Cardiac muscle cell (in vitro differentiated cells and primary cell): ENCODE measurements at regions not wholly inside any gene's neighbourhood (a gene's known extent, or its start where the extent isn't known, plus 50 kb on each side); places are given as distances from the start of the nearest gene placed in this dataset.

ENCODE experiments used
- DNase-seq, 2 donors: peaks; one replicate each; pipeline versions ENCODE4 v3.0.0 to v3.0.0-alpha.2; 2010 to 2017; ENCODE audit warnings: low read depth in 1 of 2, low spot score in 1 of 2
- H3K27ac ChIP-seq: fragments of 200-600 bp; sonication (generic); 2 replicates; pipeline ENCODE4 v1.5.1; 2016
- H3K27me3 ChIP-seq: fragments of 200-600 bp; sonication (generic); 2 replicates; pipeline ENCODE4 v1.6.0; 2016; ENCODE audit warnings: control low read depth
- H3K36me3 ChIP-seq: fragments of 200-600 bp; sonication (generic); 2 replicates; pipeline ENCODE4 v1.5.1; 2016; ENCODE audit warnings: control low read depth
- H3K4me1 ChIP-seq: fragments of 200-600 bp; sonication (generic); 2 replicates; pipeline ENCODE4 v1.8.1; 2017; ENCODE audit warnings: low read depth, mild to moderate bottlenecking, mixed run types
- H3K4me3 ChIP-seq: fragments of 200-600 bp; sonication (generic); 2 replicates; pipeline ENCODE4 v1.5.1; 2016; ENCODE audit warnings: mild to moderate bottlenecking
- H3K9me3 ChIP-seq: fragments of 200-600 bp; sonication (generic); 2 replicates; pipeline ENCODE4 v1.5.1; 2017; ENCODE audit warnings: low read depth, mild to moderate bottlenecking, control low read depth
- CTCF ChIP-seq: IDR thresholded peaks from 2 replicates; pipeline ENCODE4 v1.5.1; 2012; ENCODE audit warnings: low read depth, mild to moderate bottlenecking, low read length

GRCh38 chr9:28190981-28191380, 617.7 kb upstream of the C9orf72 start:
- Histone ChIP-seq H3K4me1 (no peaks in the 10 kb centered on the region), H3K27ac (no peak overlapping the region), H3K9me3 (no peaks in the 10 kb centered on the region), H3K27me3 (no peaks in the 10 kb centered on the region), H3K36me3 (no peaks in the 10 kb centered on the region), H3K4me3 (no peak overlapping the region)
- no peak for TF ChIP-seq CTCF
- DNase-seq, result no peak

- no peak overlapping the region for H3K27ac ChIP-seq
- H3K4me3 ChIP-seq, result no peak overlapping the region
- no peak for TF ChIP-seq CTCF
- no peaks in the 10 kb centered on the region for H3K27me3 ChIP-seq
- H3K36me3 ChIP-seq, result no peaks in the 10 kb centered on the region
- no peak for DNase-seq
- no peaks in the 10 kb centered on the region for H3K9me3 ChIP-seq
- H3K4me1 ChIP-seq, result peaks cover 4% of the 10 kb centered on the region
Measured at GRCh38 chr9:28197653-28198052, 624.4 kb upstream of the C9orf72 start.

- Histone ChIP-seq H3K27ac (no peak overlapping the region), H3K36me3 (no peaks in the 10 kb centered on the region), H3K27me3 (no peaks in the 10 kb centered on the region), H3K9me3 (no peaks in the 10 kb centered on the region), H3K4me1 (peaks cover 4% of the 10 kb centered on the region), H3K4me3 (no peak overlapping the region)
- DNase-seq, result no peak
- TF ChIP-seq CTCF, result no peak
Measured at GRCh38 chr9:28203036-28203435, 629.8 kb upstream of the C9orf72 start.

GRCh38 chr9:28206280-28206679, 633.0 kb upstream of the C9orf72 start:
- Histone ChIP-seq H3K36me3 (no peaks in the 10 kb centered on the region), H3K9me3 (no peaks in the 10 kb centered on the region), H3K27me3 (no peaks in the 10 kb centered on the region), H3K4me1 (no peaks in the 10 kb centered on the region), H3K4me3 (no peak overlapping the region), H3K27ac (no peak overlapping the region)
- DNase-seq, result no peak
- no peak for TF ChIP-seq CTCF

GRCh38 chr9:28207657-28208056, 634.4 kb upstream of the C9orf72 start:
- Histone ChIP-seq H3K27me3 (no peaks in the 10 kb centered on the region), H3K36me3 (no peaks in the 10 kb centered on the region), H3K4me3 (no peak overlapping the region), H3K4me1 (no peaks in the 10 kb centered on the region), H3K27ac (no peak overlapping the region), H3K9me3 (no peaks in the 10 kb centered on the region)
- no peak for TF ChIP-seq CTCF
- no peak for DNase-seq

GRCh38 chr9:28209130-28209529, 635.8 kb upstream of the C9orf72 start:
- Histone ChIP-seq H3K27me3 (no peaks in the 10 kb centered on the region), H3K27ac (no peak overlapping the region), H3K4me1 (no peaks in the 10 kb centered on the region), H3K9me3 (no peaks in the 10 kb centered on the region), H3K36me3 (no peaks in the 10 kb centered on the region), H3K4me3 (no peak overlapping the region)
- no peak for TF ChIP-seq CTCF
- no peak for DNase-seq
